ENCODE measurements at regions not wholly inside any gene's neighbourhood (a gene's known extent, or its start where the extent isn't known, plus 50 kb on each side); places are given as distances from the start of the nearest gene placed in this dataset.

- no peaks in the 10 kb centered on the region for H3K4me1 Mint-ChIP-seq
- H3T11ph ChIP-seq (ENCODE audit: low read length): no peak overlapping the region
- no peaks in the 10 kb centered on the region for H3K9me3 Mint-ChIP-seq
- no peaks in the 10 kb centered on the region for H3K9me3 ChIP-seq (ENCODE audit: control insufficient read depth, low read depth, low read length)
- no peak overlapping the region for H3K23ac ChIP-seq (ENCODE audit: insufficient read length, low read depth, low read length)
- WGBS (ENCODE audit: extremely low coverage, insufficient read length, low lambda C conversion rate): no CpG with 5 or more reads among the region's 4 CpGs
- H2BK120ac ChIP-seq (ENCODE audit: low read depth, low read length, poor library complexity, severe bottlenecking): no peak overlapping the region
- H3K4me2 ChIP-seq (ENCODE audit: insufficient read depth, insufficient read length, low read length): no peak overlapping the region
- no peak overlapping the region for H4K8ac ChIP-seq (replicated peaks; ENCODE audit: insufficient read length, low read depth, low read length)
- no peak overlapping the region for H3K18ac ChIP-seq (ENCODE audit: insufficient read length, low read depth, low read length)
- no peak overlapping the region for H2AFZ ChIP-seq (ENCODE audit: low read length)
- no peak for DNase-seq
- H2AK5ac ChIP-seq (ENCODE audit: insufficient read length, low read length): no peak overlapping the region
- H3K4me3 Mint-ChIP-seq: no peak overlapping the region
- no peak overlapping the region for H4K91ac ChIP-seq (ENCODE audit: insufficient read length, low read depth, low read length)
- no peaks in the 10 kb centered on the region for H4K20me1 ChIP-seq (ENCODE audit: control insufficient read depth, insufficient read depth, insufficient read length)
- no peak overlapping the region for H3K4ac ChIP-seq (ENCODE audit: low read depth, low read length)
- no peak overlapping the region for H3K56ac ChIP-seq (ENCODE audit: insufficient read length, low read depth, low read length)
- H3K27ac Mint-ChIP-seq: no peak overlapping the region
- no peaks in the 10 kb centered on the region for H3K36me3 Mint-ChIP-seq (ENCODE audit: insufficient read depth in 1 of 3, low read depth in 3 of 3)
- no peaks in the 10 kb centered on the region for H3K4me1 ChIP-seq (ENCODE audit: insufficient read depth, low read length)
- no peak overlapping the region for H2BK15ac ChIP-seq (ENCODE audit: low read depth, low read length)
- no peak overlapping the region for H2BK5ac ChIP-seq (ENCODE audit: insufficient read length, low read length)
- no peaks in the 10 kb centered on the region for H3K27me3 Mint-ChIP-seq (ENCODE audit: low read depth)
- H3K79me1 ChIP-seq (ENCODE audit: insufficient read depth, low read depth, low read length, poor library complexity, severe bottlenecking): no peaks in the 10 kb centered on the region
- TF ChIP-seq, protein P1, sequence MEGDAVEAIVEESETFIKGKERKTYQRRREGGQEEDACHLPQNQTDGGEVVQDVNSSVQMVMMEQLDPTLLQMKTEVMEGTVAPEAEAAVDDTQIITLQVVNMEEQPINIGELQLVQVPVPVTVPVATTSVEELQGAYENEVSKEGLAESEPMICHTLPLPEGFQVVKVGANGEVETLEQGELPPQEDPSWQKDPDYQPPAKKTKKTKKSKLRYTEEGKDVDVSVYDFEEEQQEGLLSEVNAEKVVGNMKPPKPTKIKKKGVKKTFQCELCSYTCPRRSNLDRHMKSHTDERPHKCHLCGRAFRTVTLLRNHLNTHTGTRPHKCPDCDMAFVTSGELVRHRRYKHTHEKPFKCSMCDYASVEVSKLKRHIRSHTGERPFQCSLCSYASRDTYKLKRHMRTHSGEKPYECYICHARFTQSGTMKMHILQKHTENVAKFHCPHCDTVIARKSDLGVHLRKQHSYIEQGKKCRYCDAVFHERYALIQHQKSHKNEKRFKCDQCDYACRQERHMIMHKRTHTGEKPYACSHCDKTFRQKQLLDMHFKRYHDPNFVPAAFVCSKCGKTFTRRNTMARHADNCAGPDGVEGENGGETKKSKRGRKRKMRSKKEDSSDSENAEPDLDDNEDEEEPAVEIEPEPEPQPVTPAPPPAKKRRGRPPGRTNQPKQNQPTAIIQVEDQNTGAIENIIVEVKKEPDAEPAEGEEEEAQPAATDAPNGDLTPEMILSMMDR (conservative IDR thresholded peaks at IDR 0.05): no peak
- no peak overlapping the region for H2BK12ac ChIP-seq (ENCODE audit: insufficient read length, low read depth, low read length)
- no peaks in the 10 kb centered on the region for H3K79me2 ChIP-seq (ENCODE audit: insufficient read depth, low read length)
- H3K9ac ChIP-seq (ENCODE audit: extremely low read depth, insufficient read length, low read length): no peak overlapping the region
- no peak overlapping the region for H3K27ac ChIP-seq (ENCODE audit: insufficient read length, low read depth, low read length)
- H3K23me2 ChIP-seq (ENCODE audit: insufficient read length, low read depth, low read length, poor library complexity, severe bottlenecking): no peaks in the 10 kb centered on the region
- no peaks in the 10 kb centered on the region for H3K27me3 ChIP-seq (ENCODE audit: insufficient read depth, low read length)
- no peak overlapping the region for H4K5ac ChIP-seq (ENCODE audit: insufficient read length, low read depth, low read length)
- no peak overlapping the region for H2BK20ac ChIP-seq (ENCODE audit: low read depth, low read length, poor library complexity, severe bottlenecking)
- no peak overlapping the region for H3K14ac ChIP-seq (ENCODE audit: insufficient read depth, low read length)
Measured at GRCh38 chr20:4469910-4470309, 216.3 kb upstream of the PRNP start.

All from H9 (cell line).